ENCODE measurements at regions not wholly inside any gene's neighbourhood (a gene's known extent, or its start where the extent isn't known, plus 50 kb on each side); places are given as distances from the start of the nearest gene placed in this dataset.

GRCh38 chr2:67096886-67097285 lies 300.2 kb upstream of the ETAA1 start:
- no peaks in the 10 kb centered on the region for H3K36me3 ChIP-seq (ENCODE audit: low read depth)
- H3K9me2 ChIP-seq (ENCODE audit: insufficient read depth): no peaks in the 10 kb centered on the region
- DNase-seq: no peak
- no peaks in the 10 kb centered on the region for H4K20me1 ChIP-seq (ENCODE audit: insufficient read depth)
- H3K79me2 ChIP-seq (ENCODE audit: low read depth): no peaks in the 10 kb centered on the region
- H3K4me2 ChIP-seq: no peak overlapping the region
- no TSS peak for BruUV-seq (replicated peaks)
- H3F3A ChIP-seq (ENCODE audit: insufficient read depth, low read depth): no peaks in the 10 kb centered on the region
- H3K27me3 ChIP-seq (ENCODE audit: insufficient read depth, low read depth): no peaks in the 10 kb centered on the region
- H2AFZ ChIP-seq: no peak overlapping the region
- H3K4me1 ChIP-seq (replicated peaks; ENCODE audit: insufficient read depth): no peaks in the 10 kb centered on the region
- TF ChIP-seq, protein P1, sequence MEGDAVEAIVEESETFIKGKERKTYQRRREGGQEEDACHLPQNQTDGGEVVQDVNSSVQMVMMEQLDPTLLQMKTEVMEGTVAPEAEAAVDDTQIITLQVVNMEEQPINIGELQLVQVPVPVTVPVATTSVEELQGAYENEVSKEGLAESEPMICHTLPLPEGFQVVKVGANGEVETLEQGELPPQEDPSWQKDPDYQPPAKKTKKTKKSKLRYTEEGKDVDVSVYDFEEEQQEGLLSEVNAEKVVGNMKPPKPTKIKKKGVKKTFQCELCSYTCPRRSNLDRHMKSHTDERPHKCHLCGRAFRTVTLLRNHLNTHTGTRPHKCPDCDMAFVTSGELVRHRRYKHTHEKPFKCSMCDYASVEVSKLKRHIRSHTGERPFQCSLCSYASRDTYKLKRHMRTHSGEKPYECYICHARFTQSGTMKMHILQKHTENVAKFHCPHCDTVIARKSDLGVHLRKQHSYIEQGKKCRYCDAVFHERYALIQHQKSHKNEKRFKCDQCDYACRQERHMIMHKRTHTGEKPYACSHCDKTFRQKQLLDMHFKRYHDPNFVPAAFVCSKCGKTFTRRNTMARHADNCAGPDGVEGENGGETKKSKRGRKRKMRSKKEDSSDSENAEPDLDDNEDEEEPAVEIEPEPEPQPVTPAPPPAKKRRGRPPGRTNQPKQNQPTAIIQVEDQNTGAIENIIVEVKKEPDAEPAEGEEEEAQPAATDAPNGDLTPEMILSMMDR (conservative IDR thresholded peaks at IDR 0.05): no peak
- TF ChIP-seq EZH2 (IDR thresholded peaks at IDR 0.05; ENCODE audit: low read depth): no peak
- CTCF ChIA-PET: no interaction called here
- no peak overlapping the region for H3K27ac ChIP-seq
- H3K4me3 ChIP-seq: no peak overlapping the region
- intact Hi-C loops (cut with micrococcal nuclease; ENCODE audit: unreplicated experiment): no loop called here
- POLR2A ChIA-PET (ENCODE audit: unreplicated experiment): no interaction called here
- no peaks in the 10 kb centered on the region for H3K9me3 ChIP-seq (ENCODE audit: insufficient read depth, low read depth)

- no peak for TF ChIP-seq EZH2 (IDR thresholded peaks at IDR 0.05; ENCODE audit: low read depth)
- TF ChIP-seq, protein P1 (conservative IDR thresholded peaks at IDR 0.05): no peak
- Histone ChIP-seq H3K4me3 (no peak overlapping the region), H4K20me1 (ENCODE audit: insufficient read depth) (no peaks in the 10 kb centered on the region), H3K79me2 (ENCODE audit: low read depth) (no peaks in the 10 kb centered on the region), H3K9me2 (ENCODE audit: insufficient read depth) (no peaks in the 10 kb centered on the region), H3F3A (ENCODE audit: insufficient read depth, low read depth) (no peaks in the 10 kb centered on the region), H3K36me3 (ENCODE audit: low read depth) (no peaks in the 10 kb centered on the region), H3K9me3 (ENCODE audit: insufficient read depth, low read depth) (no peaks in the 10 kb centered on the region; the same call in 1 of the 2 replicates), H3K27me3 (ENCODE audit: insufficient read depth, low read depth) (no peaks in the 10 kb centered on the region), H3K4me1 (replicated peaks; ENCODE audit: insufficient read depth) (no peaks in the 10 kb centered on the region), H2AFZ (no peak overlapping the region), H3K4me2 (no peak overlapping the region), H3K27ac (no peak overlapping the region)
- no peak for DNase-seq
- ChIA-PET POLR2A (ENCODE audit: unreplicated experiment) (no interaction called here), CTCF (no interaction called here)
- BruUV-seq (replicated peaks): no TSS peak
- intact Hi-C loops (cut with micrococcal nuclease; ENCODE audit: unreplicated experiment): no loop called here
Measured at GRCh38 chr2:67103157-67103556, 294.0 kb upstream of the ETAA1 start.

- no peak for TF ChIP-seq EZH2 (IDR thresholded peaks at IDR 0.05; ENCODE audit: low read depth)
- H3K9me2 ChIP-seq (ENCODE audit: insufficient read depth): no peaks in the 10 kb centered on the region
- H3K4me2 ChIP-seq: no peak overlapping the region
- no peaks in the 10 kb centered on the region for H3K4me1 ChIP-seq (replicated peaks; ENCODE audit: insufficient read depth)
- BruUV-seq (replicated peaks): no TSS peak
- no peaks in the 10 kb centered on the region for H3K9me3 ChIP-seq (ENCODE audit: insufficient read depth, low read depth)
- H4K20me1 ChIP-seq (ENCODE audit: insufficient read depth): no peaks in the 10 kb centered on the region
- H3K36me3 ChIP-seq (ENCODE audit: low read depth): no peaks in the 10 kb centered on the region
- H3K79me2 ChIP-seq (ENCODE audit: low read depth): no peaks in the 10 kb centered on the region
- no peaks in the 10 kb centered on the region for H3F3A ChIP-seq (ENCODE audit: insufficient read depth, low read depth)
- intact Hi-C loops (cut with micrococcal nuclease; ENCODE audit: unreplicated experiment): no loop called here
- no peaks in the 10 kb centered on the region for H3K27me3 ChIP-seq (ENCODE audit: insufficient read depth, low read depth)
- H2AFZ ChIP-seq: no peak overlapping the region
- H3K4me3 ChIP-seq: no peak overlapping the region
- CTCF ChIA-PET: no interaction called here
- no peak for DNase-seq
- H3K27ac ChIP-seq: no peak overlapping the region
- POLR2A ChIA-PET (ENCODE audit: unreplicated experiment): no interaction called here
Measured at GRCh38 chr2:67108231-67108630, 288.9 kb upstream of the ETAA1 start.

- Histone ChIP-seq H3K9me2 (ENCODE audit: insufficient read depth) (no peaks in the 10 kb centered on the region), H3K4me3 (no peak overlapping the region), H2AFZ (no peak overlapping the region), H3K27me3 (ENCODE audit: insufficient read depth, low read depth) (no peaks in the 10 kb centered on the region), H3K4me1 (replicated peaks; ENCODE audit: insufficient read depth) (no peaks in the 10 kb centered on the region), H4K20me1 (ENCODE audit: insufficient read depth) (no peaks in the 10 kb centered on the region), H3F3A (ENCODE audit: insufficient read depth, low read depth) (no peaks in the 10 kb centered on the region), H3K4me2 (no peak overlapping the region), H3K79me2 (ENCODE audit: low read depth) (no peaks in the 10 kb centered on the region), H3K9me3 (ENCODE audit: insufficient read depth, low read depth) (no peaks in the 10 kb centered on the region; the same call in 1 of the 2 replicates), H3K27ac (no peak overlapping the region), H3K36me3 (ENCODE audit: low read depth) (no peaks in the 10 kb centered on the region)
- POLR2A ChIA-PET (ENCODE audit: unreplicated experiment): no interaction called here
- BruUV-seq (replicated peaks): no TSS peak
- DNase-seq: no peak
- CTCF ChIA-PET: no interaction called here
- intact Hi-C loops (cut with micrococcal nuclease; ENCODE audit: unreplicated experiment): no loop called here
- no peak for TF ChIP-seq EZH2 (IDR thresholded peaks at IDR 0.05; ENCODE audit: low read depth)
- TF ChIP-seq, protein P1 (conservative IDR thresholded peaks at IDR 0.05): no peak
Measured at GRCh38 chr2:67124531-67124930, 272.6 kb upstream of the ETAA1 start.
